Midbrain (tissue), 1 donor: ENCODE measurements at regions not wholly inside any gene's neighbourhood (a gene's known extent, or its start where the extent isn't known, plus 50 kb on each side); places are given as distances from the start of the nearest gene placed in this dataset.
"Not testable (repeated sequence)": the region's sequence is repeated elsewhere in the genome, so short reads cannot be mapped to it uniquely, and the experiment has no call there.

ENCODE experiments used
- DNase-seq: peaks from one replicate; lab custom pipeline; 2025; lab: John Stamatoyannopoulos, UW

DNA sequence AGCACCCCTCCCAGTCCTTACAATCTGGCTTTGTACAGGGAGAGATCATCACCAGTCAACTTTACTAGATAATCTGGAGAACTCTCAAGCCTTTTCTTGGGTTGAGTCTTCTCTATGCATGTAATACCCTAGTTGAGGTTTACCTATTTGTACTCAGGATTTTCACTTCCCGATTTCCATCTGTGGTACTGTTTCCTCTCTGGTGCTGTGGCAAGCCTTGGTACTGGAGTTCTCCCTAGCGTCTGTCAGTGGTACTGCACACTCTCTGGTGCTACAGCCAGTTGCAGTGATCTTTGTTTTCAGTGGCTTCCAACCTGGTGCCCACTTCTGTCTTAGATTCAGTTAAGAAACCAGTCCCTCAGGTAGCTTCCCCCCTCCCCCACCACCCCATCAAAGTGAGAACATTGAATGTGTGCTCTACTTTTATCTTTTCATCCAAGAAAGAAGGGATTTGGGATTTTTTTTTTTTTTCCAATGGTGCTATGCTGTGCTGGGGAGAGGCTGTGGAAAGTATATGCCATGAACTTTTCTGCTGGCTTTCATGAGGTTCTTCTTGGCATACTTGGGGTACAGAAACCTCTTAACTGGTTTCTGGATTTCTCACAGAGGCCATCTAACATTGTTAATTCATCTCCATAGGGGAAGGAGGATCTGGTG, 69.4 kb upstream of the EVL start:
- peak; percentile 58 for DNase-seq

DNA sequence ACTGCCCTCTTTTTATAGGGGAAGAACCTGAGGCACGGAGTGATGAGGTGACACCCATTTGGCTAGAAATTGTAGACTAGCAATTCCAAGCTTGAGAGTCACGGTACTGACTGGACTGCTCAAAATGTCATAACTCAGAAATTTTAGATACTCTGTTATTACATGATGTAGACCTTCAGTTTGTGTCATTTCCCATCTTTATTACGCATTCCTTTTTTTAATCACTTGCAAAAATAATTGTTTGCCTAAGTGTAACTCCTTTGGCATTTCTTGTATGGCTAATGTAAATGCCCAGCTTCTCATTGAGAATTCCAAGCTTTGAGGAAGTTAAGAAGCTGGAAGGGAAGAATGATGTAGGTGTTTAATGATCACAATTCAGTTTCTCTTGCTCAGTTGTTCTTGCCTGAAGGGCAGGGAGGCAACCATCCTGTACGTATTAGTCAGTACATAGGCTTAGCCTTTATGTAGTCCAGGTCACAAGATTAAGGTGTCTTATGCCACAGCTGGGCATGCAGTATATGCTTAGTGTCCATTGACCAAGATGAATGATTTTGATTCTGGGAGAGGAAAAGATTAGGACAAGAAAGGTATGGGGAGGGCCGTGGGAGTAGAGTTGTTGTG, 68.2 kb upstream of the EVL start:
- DNase-seq: no peak

DNA sequence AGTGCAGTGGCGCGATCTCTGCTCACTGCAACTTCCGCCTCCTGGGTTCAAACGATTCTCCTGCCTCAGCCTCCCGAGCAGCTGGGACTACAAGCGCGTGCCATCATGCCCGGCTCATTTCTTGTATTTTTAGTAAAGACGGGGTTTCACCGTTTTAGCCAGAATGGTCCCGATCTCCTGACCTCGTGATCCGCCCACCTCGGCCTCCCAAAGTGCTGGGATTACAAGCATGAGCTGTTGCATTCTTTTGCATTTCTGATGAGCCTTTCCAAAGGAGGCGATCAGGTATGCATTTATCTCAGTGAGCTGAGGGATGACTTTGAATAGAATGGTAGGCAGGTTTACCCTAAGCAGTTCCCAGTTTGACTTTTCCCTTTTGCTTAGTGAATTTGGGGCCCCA, 64.8 kb upstream of the EVL start:
- DNase-seq: not testable (repeated sequence)

DNA sequence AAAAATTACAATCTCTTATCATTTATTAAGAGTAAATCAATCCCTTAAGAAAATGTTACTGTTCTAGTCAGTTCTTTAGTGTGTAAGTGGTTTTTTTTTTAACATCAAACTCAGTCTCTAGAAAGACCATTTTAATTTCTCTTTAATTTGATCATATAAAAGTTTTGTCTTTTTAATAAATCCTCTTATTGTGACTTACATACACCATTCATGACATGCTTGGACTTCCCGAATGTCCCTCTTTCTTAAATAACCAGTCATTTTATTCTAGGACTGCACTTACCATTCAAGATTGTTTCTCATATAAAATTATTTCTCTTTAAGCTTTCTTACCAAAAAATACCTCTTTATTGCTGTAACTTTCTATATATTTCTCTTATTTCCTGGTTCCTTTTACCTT, 60.8 kb upstream of the EVL start:
- DNase-seq: no peak

DNA sequence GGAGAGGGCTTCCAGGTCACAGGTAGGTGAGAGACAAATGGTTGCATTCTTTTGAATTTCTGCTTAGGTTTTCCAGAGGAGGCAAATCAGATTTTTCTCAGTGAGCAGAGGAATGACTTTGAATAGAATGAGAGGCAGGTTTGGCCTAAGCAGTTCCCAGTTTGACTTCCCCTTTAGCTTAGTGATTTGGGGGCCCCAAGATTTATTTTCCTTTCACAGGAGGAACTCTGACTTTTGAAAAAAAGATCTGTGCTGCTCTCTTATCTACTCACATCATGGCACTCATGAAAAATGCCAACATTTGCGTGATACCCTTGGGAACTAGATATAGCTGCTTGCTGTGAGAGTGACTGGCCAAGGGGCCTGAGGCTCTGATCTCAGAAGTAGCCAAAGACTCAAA, 58.0 kb upstream of the EVL start:
- DNase-seq: peak; percentile 12

DNA sequence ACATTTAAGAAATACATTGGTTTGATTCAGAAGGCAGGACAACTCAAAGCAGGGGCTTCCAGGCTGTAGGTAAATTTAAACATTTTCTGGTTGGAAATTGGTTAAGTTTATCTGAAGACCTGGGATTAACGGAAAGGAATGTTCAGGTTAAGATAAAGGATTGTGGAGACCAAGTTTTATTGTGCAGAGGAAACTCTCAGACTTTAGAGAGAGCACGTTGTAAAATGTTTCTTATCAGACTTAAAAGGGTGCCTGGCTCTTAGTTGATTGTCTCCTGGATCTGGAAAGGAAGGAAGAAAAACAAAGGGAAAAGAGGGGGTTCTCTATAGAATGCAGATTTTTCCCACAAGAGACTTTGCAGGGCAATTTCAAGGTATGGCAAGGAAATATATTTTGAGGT, 55.4 kb upstream of the EVL start:
- not testable (repeated sequence) for DNase-seq

DNA sequence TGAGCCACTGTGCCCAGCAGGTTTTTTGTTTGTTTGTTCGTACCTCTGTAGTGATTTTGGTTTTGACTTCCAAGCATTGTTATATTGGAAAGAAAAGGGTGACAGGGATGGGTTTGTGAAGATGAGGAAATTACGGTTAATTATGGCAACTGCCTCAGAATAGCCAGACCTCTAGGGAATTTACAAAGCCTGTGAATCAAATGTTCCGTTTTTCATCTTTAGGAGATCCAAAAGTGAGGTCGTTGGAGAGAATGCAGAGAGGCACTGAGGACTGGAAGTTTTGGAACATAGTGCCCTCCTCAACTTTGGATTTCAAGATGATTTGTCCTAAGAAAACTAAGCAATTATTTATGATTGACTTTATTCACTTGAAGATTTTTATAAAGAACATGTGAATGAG, 54.5 kb upstream of the EVL start:
- DNase-seq: no peak

DNA sequence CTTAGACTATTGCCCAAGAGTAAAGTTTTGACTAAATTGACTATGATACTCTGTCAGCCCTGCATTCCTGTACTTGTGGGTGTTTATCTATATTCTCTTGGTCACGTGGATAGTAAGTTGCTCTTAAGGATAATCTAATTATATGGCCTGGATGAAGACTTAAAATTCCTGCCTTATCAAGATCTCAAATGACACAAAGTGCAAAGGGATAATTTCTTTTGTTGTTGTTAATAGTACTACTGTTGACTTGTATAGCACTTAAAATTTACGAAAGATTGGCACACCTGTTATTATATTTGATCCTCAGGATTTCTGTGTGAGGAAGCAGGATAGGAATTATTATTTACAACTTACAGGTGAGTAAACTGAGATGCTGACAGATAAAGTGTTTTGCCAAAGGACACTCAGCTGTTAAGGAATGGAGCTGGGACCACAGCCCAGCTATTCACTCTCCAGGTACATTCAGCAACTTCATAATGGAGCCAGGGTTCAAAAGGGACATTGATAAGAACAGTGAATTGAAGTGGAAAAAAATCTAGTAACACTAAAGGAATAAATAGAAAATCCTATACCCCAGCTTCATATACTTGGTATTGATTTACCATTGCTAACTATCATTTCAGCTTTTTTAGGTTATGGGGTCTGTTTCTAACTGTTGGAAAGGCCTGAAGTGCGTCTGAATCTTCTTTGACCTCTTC, 53.4 kb upstream of the EVL start:
- no peak for DNase-seq

DNA sequence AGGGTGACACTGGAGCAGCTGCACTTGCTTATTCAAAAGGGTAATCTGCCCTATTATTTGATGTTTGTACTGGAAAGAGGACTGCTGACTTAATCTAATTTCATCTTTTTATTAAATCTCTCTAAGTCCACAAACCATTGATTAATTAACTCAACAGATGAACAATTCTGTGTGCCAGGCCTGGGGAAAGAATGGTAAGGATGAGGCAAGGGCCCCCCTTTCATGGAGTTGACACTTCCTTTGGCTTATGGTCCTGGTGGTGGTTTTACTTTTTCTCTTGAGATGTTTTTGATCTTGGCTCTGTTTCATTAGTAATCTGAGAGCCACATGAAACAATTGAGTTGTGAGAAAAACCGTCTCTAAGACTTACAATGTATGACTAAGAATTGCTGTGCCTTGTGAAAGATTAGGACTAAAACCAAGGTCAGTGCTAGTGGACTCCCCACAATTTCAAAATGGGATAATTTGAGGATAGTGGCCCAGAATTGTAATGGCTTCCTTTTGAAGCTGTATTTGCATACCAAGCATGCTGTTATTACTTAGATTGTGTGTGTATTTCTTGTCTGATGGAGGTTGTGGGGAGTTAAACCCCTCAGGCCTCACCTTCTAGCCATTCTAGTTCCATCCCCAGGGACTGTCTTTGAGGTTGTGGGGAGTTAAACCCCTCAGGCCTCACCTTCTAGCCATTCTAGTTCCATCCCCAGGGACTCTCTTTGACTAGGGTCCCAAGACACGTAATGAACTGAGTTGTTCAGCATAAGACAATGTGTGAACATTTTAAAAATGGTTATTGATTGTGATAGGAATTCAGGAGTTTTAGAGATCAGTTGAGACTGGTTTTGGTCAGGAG, 52.5 kb upstream of the EVL start:
- DNase-seq: no peak

DNA sequence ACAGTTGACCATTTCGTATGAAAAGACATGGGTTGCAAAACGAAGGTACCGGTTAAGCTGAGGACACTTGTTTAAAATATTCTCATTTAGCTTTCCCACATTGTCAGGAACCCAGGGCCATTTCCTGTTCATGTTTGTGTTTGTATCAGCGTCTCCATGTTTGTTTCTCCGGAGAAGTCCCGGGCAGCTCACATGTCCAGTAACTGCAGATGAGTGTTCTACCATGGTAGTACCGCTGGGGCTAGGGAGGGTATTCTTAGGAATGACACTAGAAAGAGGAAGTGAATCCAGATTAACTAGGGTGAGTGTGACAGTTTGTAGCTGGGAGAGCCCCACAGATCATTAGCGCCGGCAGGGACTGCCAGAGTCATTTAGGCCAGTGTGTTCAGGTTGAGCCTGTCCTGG, 50.0 kb upstream of the EVL start:
- DNase-seq: no peak
